GM13977 (cell line): ENCODE measurements at regions not wholly inside any gene's neighbourhood (a gene's known extent, or its start where the extent isn't known, plus 50 kb on each side); places are given as distances from the start of the nearest gene placed in this dataset.

Experiments
- DNase-seq: peaks from one replicate; pipeline ENCODE4 v3.0.0; 2012; ENCODE audit warnings: low spot score
- in situ Hi-C: fragments of 300-500 bp; cut with MboI; formaldehyde crosslinking; loops from one replicate; pipeline ENCODE4 v1.12.0; 2022; ENCODE audit warnings: low sequenced_read_pairs, low pct_unique_long_range_greater_than_20kb, mixed read lengths, inconsistent platforms; ENCODE audit not compliant: unreplicated experiment
- TF ChIP-seq, protein P1 (sequence below): IDR thresholded peaks from 2 replicates; pipeline ENCODE4 v1.5.1; 2012; ENCODE audit warnings: mild to moderate bottlenecking, control low read depth; ENCODE audit not compliant: insufficient read depth; ENCODE audit errors: extremely low read depth, missing control alignments

- TF ChIP-seq, protein P1, sequence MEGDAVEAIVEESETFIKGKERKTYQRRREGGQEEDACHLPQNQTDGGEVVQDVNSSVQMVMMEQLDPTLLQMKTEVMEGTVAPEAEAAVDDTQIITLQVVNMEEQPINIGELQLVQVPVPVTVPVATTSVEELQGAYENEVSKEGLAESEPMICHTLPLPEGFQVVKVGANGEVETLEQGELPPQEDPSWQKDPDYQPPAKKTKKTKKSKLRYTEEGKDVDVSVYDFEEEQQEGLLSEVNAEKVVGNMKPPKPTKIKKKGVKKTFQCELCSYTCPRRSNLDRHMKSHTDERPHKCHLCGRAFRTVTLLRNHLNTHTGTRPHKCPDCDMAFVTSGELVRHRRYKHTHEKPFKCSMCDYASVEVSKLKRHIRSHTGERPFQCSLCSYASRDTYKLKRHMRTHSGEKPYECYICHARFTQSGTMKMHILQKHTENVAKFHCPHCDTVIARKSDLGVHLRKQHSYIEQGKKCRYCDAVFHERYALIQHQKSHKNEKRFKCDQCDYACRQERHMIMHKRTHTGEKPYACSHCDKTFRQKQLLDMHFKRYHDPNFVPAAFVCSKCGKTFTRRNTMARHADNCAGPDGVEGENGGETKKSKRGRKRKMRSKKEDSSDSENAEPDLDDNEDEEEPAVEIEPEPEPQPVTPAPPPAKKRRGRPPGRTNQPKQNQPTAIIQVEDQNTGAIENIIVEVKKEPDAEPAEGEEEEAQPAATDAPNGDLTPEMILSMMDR, result no peak
- no peak for DNase-seq
- in situ Hi-C loops, result no loop called here
These were observed 309.6 kb downstream of the RFC3 start for GRCh38 chr13:34127523-34127922.

- no peak for DNase-seq
- in situ Hi-C loops, result no loop called here
These were observed 310.7 kb downstream of the RFC3 start for GRCh38 chr13:34128661-34129060.

GRCh38 chr13:34129436-34129835, 311.5 kb downstream of the RFC3 start:
- in situ Hi-C loops, result no loop called here

More at GRCh38 chr13:34128661-34129060, 310.7 kb downstream of the RFC3 start:
- TF ChIP-seq, protein P1, result no peak

DNA sequence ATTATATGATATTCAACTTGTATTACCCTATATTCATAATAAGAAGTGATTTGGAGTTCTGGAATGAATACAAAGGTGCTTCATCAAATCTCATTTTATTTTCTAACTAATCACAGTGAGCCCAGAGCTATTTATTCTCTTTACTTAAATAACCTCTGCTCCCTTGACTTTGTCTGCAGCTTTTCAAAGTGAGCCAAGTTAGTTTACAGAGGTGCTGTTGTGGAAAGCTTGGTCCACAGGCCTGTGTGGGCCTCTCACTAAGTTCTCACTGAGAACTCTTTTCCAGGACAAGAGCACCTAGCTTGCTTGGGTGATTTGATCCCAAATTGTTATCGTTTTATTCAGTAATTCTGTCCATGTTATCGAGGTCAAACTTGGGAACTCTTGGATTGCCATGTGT, 319.3 kb downstream of the RFC3 start:
- in situ Hi-C loops, result no loop called here
- TF ChIP-seq, protein P1, result no peak
- no peak for DNase-seq

More at GRCh38 chr13:34129436-34129835, 311.5 kb downstream of the RFC3 start:
- DNase-seq, result no peak
- TF ChIP-seq, protein P1, result no peak

DNA sequence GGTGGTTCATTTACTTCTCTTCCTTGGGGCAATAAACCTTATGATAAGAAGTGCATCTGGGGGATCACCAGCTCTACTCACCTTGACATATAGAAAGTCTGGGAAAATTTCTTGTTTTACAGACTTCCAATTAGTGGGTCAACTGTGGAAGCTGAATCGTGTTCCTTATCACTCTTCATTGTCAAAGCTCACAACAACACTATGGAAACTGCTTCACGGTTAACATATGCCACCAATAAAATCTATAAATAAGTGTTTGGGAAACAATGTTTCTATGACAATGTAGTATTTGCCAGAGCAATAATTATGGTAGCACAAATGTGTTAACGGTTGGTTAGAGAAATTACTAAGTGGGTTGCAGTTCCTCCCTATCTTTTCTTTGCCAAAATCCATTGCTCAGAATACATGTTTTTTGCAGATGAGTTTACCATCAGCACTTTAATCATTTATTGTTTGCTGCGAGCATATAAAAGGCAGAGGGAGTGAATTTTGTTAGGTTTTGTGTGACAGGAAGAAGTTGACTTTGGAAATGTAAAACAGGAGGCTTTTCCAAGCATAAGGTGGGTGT, 321.8 kb downstream of the RFC3 start:
- in situ Hi-C loops, result no loop called here
- DNase-seq, result no peak
- TF ChIP-seq, protein P1, result no peak

DNA sequence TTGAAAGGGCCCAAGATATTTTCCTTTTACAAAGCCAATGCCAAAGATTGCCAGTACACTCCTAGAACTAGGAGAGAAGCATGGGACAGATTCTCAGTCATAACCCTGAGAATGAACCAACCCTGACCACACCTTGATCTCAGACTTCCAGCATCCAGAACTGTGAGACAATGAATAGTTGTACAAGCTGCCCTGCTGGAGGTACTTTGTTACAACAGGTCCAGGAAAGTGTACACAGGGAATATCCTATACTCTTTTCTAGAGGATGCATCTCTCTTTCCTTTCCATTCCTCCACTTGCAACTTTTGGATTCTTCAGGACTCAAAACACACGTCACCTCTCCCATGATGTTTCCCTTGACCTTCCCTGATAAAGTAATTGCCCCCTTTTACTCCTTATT, 325.7 kb downstream of the RFC3 start:
- no peak for DNase-seq
- in situ Hi-C loops, result no loop called here
- TF ChIP-seq, protein P1, result no peak

- in situ Hi-C loops, result no loop called here
- DNase-seq, result no peak
These were observed 326.2 kb downstream of the RFC3 start for GRCh38 chr13:34144142-34144541.

More at GRCh38 chr13:34144142-34144541, 326.2 kb downstream of the RFC3 start:
- TF ChIP-seq, protein P1, result no peak
